SK-N-SH treated with all-trans-retinoic acid at 6 μM for 48 hours (cell line): ENCODE measurements at regions not wholly inside any gene's neighbourhood (a gene's known extent, or its start where the extent isn't known, plus 50 kb on each side); places are given as distances from the start of the nearest gene placed in this dataset.

Experiments
- ATAC-seq: fragments of 200-7000 bp; cut with Tn5 transposase; 3 replicates; pipeline ENCODE4 v1.9.1; 2020; ENCODE audit warnings: mild to moderate bottlenecking, moderate library complexity
- ARNTL ChIP-seq: fragments of 450-650 bp; formaldehyde crosslinking; IDR thresholded peaks from 2 replicates; pipeline ENCODE4 v1.5.0; 2020; ENCODE audit warnings: low read depth, mild to moderate bottlenecking, moderate library complexity, borderline replicate concordance
- BACH2 ChIP-seq: fragments of 250-450 bp; sonication (Bioruptor Pico); IDR thresholded peaks from 2 replicates; pipeline ENCODE4 v1.9.0; 2021; ENCODE audit warnings: mild to moderate bottlenecking, borderline replicate concordance
- CREB5 ChIP-seq: fragments of 250-450 bp; sonication (Bioruptor Pico); IDR thresholded peaks from 2 replicates; pipeline ENCODE4 v1.5.1; 2020; ENCODE audit warnings: low read depth, mild to moderate bottlenecking, moderate library complexity
- CSDC2 ChIP-seq: fragments of 250-450 bp; sonication (Bioruptor Pico); IDR thresholded peaks from 2 replicates; pipeline ENCODE4 v1.5.0; 2020; ENCODE audit warnings: mild to moderate bottlenecking, moderate library complexity
- CSRNP3 ChIP-seq: fragments of 250-450 bp; sonication (Bioruptor Pico); IDR thresholded peaks from 2 replicates; pipeline ENCODE4 v1.5.1; 2021; ENCODE audit warnings: mild to moderate bottlenecking, moderate library complexity
- ESRRG ChIP-seq: fragments of 250-450 bp; sonication (Bioruptor Pico); IDR thresholded peaks from 2 replicates; pipeline ENCODE4 v1.6.1; 2021; ENCODE audit warnings: mild to moderate bottlenecking
- GLIS3 ChIP-seq: fragments of 250-450 bp; sonication (Bioruptor Pico); IDR thresholded peaks from 2 replicates; pipeline ENCODE4 v1.5.0; 2020; ENCODE audit warnings: mild to moderate bottlenecking, moderate library complexity
- OSR1 ChIP-seq: fragments of 250-450 bp; sonication (Bioruptor Pico); IDR thresholded peaks from 2 replicates; pipeline ENCODE4 v1.8.0; 2022; ENCODE audit warnings: moderate library complexity, mild to moderate bottlenecking, inconsistent platforms
- PATZ1 ChIP-seq: fragments of 250-450 bp; sonication (Bioruptor Pico); IDR thresholded peaks from 2 replicates; pipeline ENCODE4 v1.8.0; 2020; ENCODE audit warnings: mild to moderate bottlenecking, moderate library complexity, borderline replicate concordance
- POU6F1 ChIP-seq: fragments of 250-450 bp; sonication (Bioruptor Pico); IDR thresholded peaks from 2 replicates; pipeline ENCODE4 v1.8.0; 2021; ENCODE audit warnings: low read depth, mild to moderate bottlenecking, moderate library complexity, borderline replicate concordance
- PPARA ChIP-seq: fragments of 250-450 bp; sonication (Bioruptor Pico); IDR thresholded peaks from 2 replicates; pipeline ENCODE4 v1.5.0; 2020; ENCODE audit warnings: mild to moderate bottlenecking, borderline replicate concordance
- SNAI2 ChIP-seq: fragments of 250-450 bp; sonication (Bioruptor Pico); IDR thresholded peaks from 2 replicates; pipeline ENCODE4 v1.5.0; 2020; ENCODE audit warnings: mild to moderate bottlenecking, moderate library complexity
- TCF4 ChIP-seq: fragments of 250-450 bp; sonication (Bioruptor Pico); IDR thresholded peaks from 2 replicates; pipeline ENCODE4 v1.8.0; 2021; ENCODE audit warnings: mild to moderate bottlenecking, moderate library complexity, borderline replicate concordance
- TOX ChIP-seq: fragments of 250-450 bp; sonication (Bioruptor Pico); IDR thresholded peaks from 2 replicates; pipeline ENCODE4 v1.8.0; 2021; ENCODE audit warnings: mild to moderate bottlenecking, moderate library complexity, borderline replicate concordance
- TSHZ2 ChIP-seq: fragments of 250-450 bp; sonication (Bioruptor Pico); IDR thresholded peaks from 2 replicates; pipeline ENCODE4 v1.5.0; 2020; ENCODE audit warnings: mild to moderate bottlenecking, moderate library complexity
- ZC3H10 ChIP-seq: fragments of 250-450 bp; sonication (Bioruptor Pico); IDR thresholded peaks from 2 replicates; pipeline ENCODE4 v1.5.1; 2021; ENCODE audit warnings: mild to moderate bottlenecking, moderate library complexity
- ZFP3 ChIP-seq: fragments of 250-450 bp; sonication (Bioruptor Pico); IDR thresholded peaks from 2 replicates; pipeline ENCODE4 v1.5.0; 2020; ENCODE audit warnings: mild to moderate bottlenecking, moderate library complexity
- ZFP30 ChIP-seq: fragments of 450-650 bp; formaldehyde crosslinking; IDR thresholded peaks from 2 replicates; pipeline ENCODE4 v1.5.0; 2022; ENCODE audit warnings: mild to moderate bottlenecking, moderate library complexity
- ZNF565 ChIP-seq: fragments of 450-650 bp; formaldehyde crosslinking; conservative IDR thresholded peaks from 2 replicates; pipeline ENCODE4 v1.5.0; 2020; ENCODE audit warnings: low read depth, mild to moderate bottlenecking, moderate library complexity
- ZNF70 ChIP-seq: fragments of 450-650 bp; formaldehyde crosslinking; IDR thresholded peaks from 2 replicates; pipeline ENCODE4 v1.5.0; 2020; ENCODE audit warnings: mild to moderate bottlenecking, moderate library complexity
- ZNF8 ChIP-seq: fragments of 450-650 bp; formaldehyde crosslinking; IDR thresholded peaks from 2 replicates; pipeline ENCODE4 v1.5.0; 2020; ENCODE audit warnings: mild to moderate bottlenecking, moderate library complexity

GRCh38 chrX:8027827-8028226 lies 100.6 kb upstream of the PNPLA4 start:
- ATAC-seq = no peak
- TF ChIP-seq TCF4 (CRISPR knock-in tag) (no peak), ZNF8 (CRISPR knock-in tag) (no peak), OSR1 (no peak), ZNF565 (no peak), SNAI2 (CRISPR knock-in tag) (no peak), ZFP3 (CRISPR knock-in tag) (no peak), ARNTL (CRISPR knock-in tag) (no peak), POU6F1 (CRISPR knock-in tag) (no peak), PPARA (CRISPR knock-in tag) (no peak), TSHZ2 (no peak), CSDC2 (no peak), GLIS3 (CRISPR knock-in tag) (no peak), CSRNP3 (CRISPR knock-in tag) (no peak)

GRCh38 chrX:8025705-8026104 lies 98.5 kb upstream of the PNPLA4 start:
- TF ChIP-seq CSRNP3 (CRISPR knock-in tag) (no peak), PATZ1 (CRISPR knock-in tag) (no peak), TOX (no peak), ZC3H10 (CRISPR knock-in tag) (no peak), ZFP30 (no peak), ZFP3 (CRISPR knock-in tag) (no peak), TSHZ2 (no peak), BACH2 (CRISPR knock-in tag) (no peak), CREB5 (no peak), ESRRG (CRISPR knock-in tag) (no peak), TCF4 (CRISPR knock-in tag) (no peak), PPARA (CRISPR knock-in tag) (no peak), SNAI2 (CRISPR knock-in tag) (no peak), ZNF565 (no peak), ZNF70 (CRISPR knock-in tag) (no peak), ZNF8 (CRISPR knock-in tag) (no peak)
- no peak for ATAC-seq
